Lower leg skin (tissue), 3 donors: ENCODE measurements at regions not wholly inside any gene's neighbourhood (a gene's known extent, or its start where the extent isn't known, plus 50 kb on each side); places are given as distances from the start of the nearest gene placed in this dataset.

Experiments used
- CTCF ChIP-seq, 3 donors: fragments of 450-650 bp; IDR thresholded peaks; one replicate each; pipeline ENCODE4 v1.5.1; 2016; ENCODE audit warnings: antibody characterized with exemption in 3 of 3, mild to moderate bottlenecking in 3 of 3, moderate library complexity in 2 of 3
- POLR2A ChIP-seq, 2 donors: fragments of 450-650 bp; IDR thresholded peaks; one replicate each; pipeline ENCODE4 v1.6.1; 2016 to 2017; ENCODE audit warnings: antibody characterized with exemption in 2 of 2, mild to moderate bottlenecking in 1 of 2, moderate library complexity in 1 of 2

GRCh38 chr12:105935106-105935505 is 203.6 kb downstream of the NUAK1 start:
- TF ChIP-seq CTCF (IDR thresholded peaks at IDR 0.05) (no peak), POLR2A (IDR thresholded peaks at IDR 0.05) (no peak)
